Stimulated activated CD4-positive, alpha-beta T cell treated with anti-CD3 and anti-CD28 coated beads, Interleukin-2, amount 100 ng/mL, for 24 hours (primary cell): ENCODE measurements at regions not wholly inside any gene's neighbourhood (a gene's known extent, or its start where the extent isn't known, plus 50 kb on each side); places are given as distances from the start of the nearest gene placed in this dataset.
"Not testable (repeated sequence)": the region's sequence is repeated elsewhere in the genome, so short reads cannot be mapped to it uniquely, and the experiment has no call there.

Experiments
- DNase-seq, 2 donors: peaks; one replicate each; pipeline ENCODE4 v3.0.0-alpha.2; 2020

- no peak for DNase-seq
These were observed 69.5 kb downstream of the TPRA1 start for GRCh38 chr3:127520993-127521392.

- DNase-seq = no peak
These were observed 72.0 kb downstream of the TPRA1 start for GRCh38 chr3:127518456-127519081.

- DNase-seq = no peak
These were observed 78.3 kb downstream of the TPRA1 start for GRCh38 chr3:127512256-127512655.

GRCh38 chr3:127501177-127501576, 89.4 kb downstream of the TPRA1 start:
- DNase-seq = no peak

- DNase-seq = no peak
These were observed 92.9 kb downstream of the TPRA1 start for GRCh38 chr3:127497676-127498075.

GRCh38 chr3:127497166-127497565, 93.4 kb downstream of the TPRA1 start:
- DNase-seq = no peak

GRCh38 chr3:127495821-127496655, 94.5 kb downstream of the TPRA1 start:
- DNase-seq = no peak

- DNase-seq = no peak
These were observed 96.4 kb downstream of the TPRA1 start for GRCh38 chr3:127493924-127494646.

GRCh38 chr3:127492426-127492825, 98.1 kb downstream of the TPRA1 start:
- DNase-seq = no peak

GRCh38 chr3:127491909-127492308, 98.6 kb downstream of the TPRA1 start:
- DNase-seq = no peak

- DNase-seq = no peak
These were observed 99.2 kb downstream of the TPRA1 start for GRCh38 chr3:127491323-127491722.

GRCh38 chr3:127491024-127491305, 99.6 kb downstream of the TPRA1 start:
- not testable (repeated sequence) for DNase-seq

- no peak for DNase-seq
These were observed 100.1 kb downstream of the TPRA1 start for GRCh38 chr3:127490271-127491023.

- no peak for DNase-seq
These were observed 101.2 kb downstream of the TPRA1 start for GRCh38 chr3:127489357-127489756.

GRCh38 chr3:127488740-127489139, 101.8 kb downstream of the TPRA1 start:
- no peak for DNase-seq

- DNase-seq = no peak
These were observed 102.3 kb downstream of the TPRA1 start for GRCh38 chr3:127488141-127488672.

GRCh38 chr3:127487196-127487595, 103.3 kb downstream of the TPRA1 start:
- DNase-seq = no peak

GRCh38 chr3:127486321-127486944, 104.1 kb downstream of the TPRA1 start:
- DNase-seq = peak in 1 of 2 donors; percentile 5

GRCh38 chr3:127485396-127486170, 105.0 kb downstream of the TPRA1 start:
- peak in 1 of 2 donors; percentile 2 for DNase-seq

GRCh38 chr3:127484601-127485388, 105.7 kb downstream of the TPRA1 start:
- DNase-seq = peak in 1 of 2 donors; percentile 13
